Spleen (tissue), 7 donors: ENCODE measurements at regions not wholly inside any gene's neighbourhood (a gene's known extent, or its start where the extent isn't known, plus 50 kb on each side); places are given as distances from the start of the nearest gene placed in this dataset.

ENCODE experiments used
- POLR2AphosphoS5 ChIP-seq, 3 donors: sonication (generic); formaldehyde crosslinking; IDR thresholded peaks; one replicate each; pipeline ENCODE4 v1.5.1; 2017; ENCODE audit warnings: antibody characterized with exemption in 3 of 3
- TF ChIP-seq, protein P1 (sequence below), 11 experiments: fragments of 200-600 bp in 7 of 11; fragments of 450-650 bp in 4 of 11; sonication (generic) in 4 of 11; IDR thresholded peaks in 8 of 11; conservative IDR thresholded peaks in 3 of 11; 1 replicate in 7 of 11; 2 replicates in 4 of 11; pipeline versions ENCODE4 v1.4.0 to v1.8.0; 2016 to 2021; ENCODE audit warnings: antibody characterized with exemption in 11 of 11, inconsistent platforms in 4 of 11, mild to moderate bottlenecking in 1 of 11
- donor health status: DM: no; HTN: no; CAD: no; lungs with moderate emphysema.
- donor health status: DM: no; HTN: no; CAD: no.
- donor health status: DM: no; HTN: no; CAD: no.

DNA sequence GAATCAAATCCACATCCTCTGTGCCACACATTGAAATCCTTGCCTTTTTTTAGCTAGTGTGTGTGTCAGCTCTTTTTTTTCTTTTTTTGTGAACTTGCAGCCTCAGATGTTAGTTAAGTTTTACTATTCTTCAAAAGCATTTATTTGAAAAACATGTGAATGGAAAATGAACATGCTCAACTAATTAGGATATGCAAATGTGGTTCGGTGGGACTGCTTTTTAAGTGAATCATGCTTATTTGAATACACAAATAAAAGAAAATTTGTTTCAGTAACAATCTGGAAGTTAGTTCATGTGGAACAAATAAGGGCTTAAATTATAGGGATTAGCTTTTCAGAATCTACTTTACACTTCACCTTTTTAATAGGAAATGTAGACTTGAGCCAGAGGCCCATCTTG, 751.5 kb upstream of the FAM241A start:
- TF ChIP-seq, protein P1, sequence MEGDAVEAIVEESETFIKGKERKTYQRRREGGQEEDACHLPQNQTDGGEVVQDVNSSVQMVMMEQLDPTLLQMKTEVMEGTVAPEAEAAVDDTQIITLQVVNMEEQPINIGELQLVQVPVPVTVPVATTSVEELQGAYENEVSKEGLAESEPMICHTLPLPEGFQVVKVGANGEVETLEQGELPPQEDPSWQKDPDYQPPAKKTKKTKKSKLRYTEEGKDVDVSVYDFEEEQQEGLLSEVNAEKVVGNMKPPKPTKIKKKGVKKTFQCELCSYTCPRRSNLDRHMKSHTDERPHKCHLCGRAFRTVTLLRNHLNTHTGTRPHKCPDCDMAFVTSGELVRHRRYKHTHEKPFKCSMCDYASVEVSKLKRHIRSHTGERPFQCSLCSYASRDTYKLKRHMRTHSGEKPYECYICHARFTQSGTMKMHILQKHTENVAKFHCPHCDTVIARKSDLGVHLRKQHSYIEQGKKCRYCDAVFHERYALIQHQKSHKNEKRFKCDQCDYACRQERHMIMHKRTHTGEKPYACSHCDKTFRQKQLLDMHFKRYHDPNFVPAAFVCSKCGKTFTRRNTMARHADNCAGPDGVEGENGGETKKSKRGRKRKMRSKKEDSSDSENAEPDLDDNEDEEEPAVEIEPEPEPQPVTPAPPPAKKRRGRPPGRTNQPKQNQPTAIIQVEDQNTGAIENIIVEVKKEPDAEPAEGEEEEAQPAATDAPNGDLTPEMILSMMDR (IDR thresholded peaks at IDR 0.05 in 8 of 11, conservative IDR thresholded peaks at IDR 0.05 in 3 of 11): no peak
- TF ChIP-seq POLR2AphosphoS5 (IDR thresholded peaks at IDR 0.05): no peak
